ENCODE measurements at regions not wholly inside any gene's neighbourhood (a gene's known extent, or its start where the extent isn't known, plus 50 kb on each side); places are given as distances from the start of the nearest gene placed in this dataset.

GRCh38 chr4:186775902-186776301, 52.2 kb upstream of the FAT1 start:
- intact Hi-C loops (cut with micrococcal nuclease), result no loop called here

GRCh38 chr4:186778134-186778533, 54.5 kb upstream of the FAT1 start:
- 71% methylated on average over 1 of the region's 7 CpGs for WGBS (ENCODE audit: insufficient coverage)
- intact Hi-C loops (cut with micrococcal nuclease), result no loop called here
- Mint-ChIP-seq H3K4me3 (no peak overlapping the region), H3K4me1 (no peaks in the 10 kb centered on the region), H3K27ac (no peak overlapping the region), H3K27me3 (no peaks in the 10 kb centered on the region), H3K9me3 (ENCODE audit: insufficient read depth) (no peaks in the 10 kb centered on the region)
- DNase-seq (no peak), ATAC-seq (ENCODE audit: low read depth) (no peak)
- Histone ChIP-seq H3K9me3 (ENCODE audit: control extremely low read depth in 1 of 3, control insufficient read depth in 2 of 3, insufficient read depth in 1 of 3, low read length in 2 of 3) (peaks cover 0 to 16% (median 0%) of the 10 kb centered on the region in 3 donors), H4K20me1 (ENCODE audit: control insufficient read depth, insufficient read depth, low read length, poor library complexity, severe bottlenecking) (no peaks in the 10 kb centered on the region), H3K27ac (ENCODE audit: low read length in 2 of 2) (no peak overlapping the region), H3K79me2 (ENCODE audit: control insufficient read depth, insufficient read depth, low read length) (no peaks in the 10 kb centered on the region), H3K27me3 (replicated peaks in 1 of 4; ENCODE audit: control extremely low read depth in 1 of 4, control insufficient read depth in 3 of 4, insufficient read depth in 4 of 4, low read length in 3 of 4) (no peaks in the 10 kb centered on the region), H3K4me3 (ENCODE audit: control extremely low read depth in 1 of 5, extremely low read depth in 1 of 5, insufficient read depth in 1 of 5, low read depth in 2 of 5, low read length in 4 of 5) (no peak overlapping the region), H3K9ac (ENCODE audit: low read length) (no peak overlapping the region), H3K4me2 (replicated peaks; ENCODE audit: low read depth, low read length, poor library complexity, severe bottlenecking) (no peak overlapping the region), H3K4me1 (ENCODE audit: control insufficient read depth in 2 of 2, insufficient read depth in 2 of 2, low read length in 2 of 2) (no peaks in the 10 kb centered on the region), H3K36me3 (replicated peaks in 1 of 2; ENCODE audit: control extremely low read depth in 1 of 2, control insufficient read depth in 1 of 2, extremely low read depth in 1 of 2, insufficient read depth in 2 of 2, low read length in 1 of 2) (no peaks in the 10 kb centered on the region), H2AFZ (ENCODE audit: insufficient read depth, low read depth, low read length, poor library complexity, severe bottlenecking) (no peak overlapping the region)
- POLR2A ChIA-PET, result no interaction called here
- CTCF ChIA-PET, result no interaction called here
- no peak for TF ChIP-seq CTCF (IDR thresholded peaks at IDR 0.05)
- no peak for TF ChIP-seq EZH2 (IDR thresholded peaks at IDR 0.05; ENCODE audit: borderline replicate concordance, insufficient read depth, low read depth, low read length, poor library complexity, severe bottlenecking)

More at GRCh38 chr4:186775902-186776301, 52.2 kb upstream of the FAT1 start:
- Mint-ChIP-seq H3K4me1 (no peaks in the 10 kb centered on the region), H3K27ac (no peak overlapping the region), H3K27me3 (no peaks in the 10 kb centered on the region), H3K9me3 (ENCODE audit: insufficient read depth) (no peaks in the 10 kb centered on the region), H3K4me3 (no peak overlapping the region)
- Histone ChIP-seq H3K4me3 (ENCODE audit: control extremely low read depth in 1 of 5, extremely low read depth in 1 of 5, insufficient read depth in 1 of 5, low read depth in 2 of 5, low read length in 4 of 5) (no peak overlapping the region), H3K79me2 (ENCODE audit: control insufficient read depth, insufficient read depth, low read length) (no peaks in the 10 kb centered on the region), H3K27me3 (replicated peaks in 1 of 4; ENCODE audit: control extremely low read depth in 1 of 4, control insufficient read depth in 3 of 4, insufficient read depth in 4 of 4, low read length in 3 of 4) (no peaks in the 10 kb centered on the region), H2AFZ (ENCODE audit: insufficient read depth, low read depth, low read length, poor library complexity, severe bottlenecking) (no peak overlapping the region), H3K36me3 (replicated peaks in 1 of 2; ENCODE audit: control extremely low read depth in 1 of 2, control insufficient read depth in 1 of 2, extremely low read depth in 1 of 2, insufficient read depth in 2 of 2, low read length in 1 of 2) (no peaks in the 10 kb centered on the region), H3K4me1 (ENCODE audit: control insufficient read depth in 2 of 2, insufficient read depth in 2 of 2, low read length in 2 of 2) (no peaks in the 10 kb centered on the region), H3K4me2 (replicated peaks; ENCODE audit: low read depth, low read length, poor library complexity, severe bottlenecking) (no peak overlapping the region), H3K9me3 (ENCODE audit: control extremely low read depth in 1 of 3, control insufficient read depth in 2 of 3, insufficient read depth in 1 of 3, low read length in 2 of 3) (peaks cover 0 to 16% (median 0%) of the 10 kb centered on the region in 3 donors), H3K27ac (ENCODE audit: low read length in 2 of 2) (no peak overlapping the region), H4K20me1 (ENCODE audit: control insufficient read depth, insufficient read depth, low read length, poor library complexity, severe bottlenecking) (no peaks in the 10 kb centered on the region), H3K9ac (ENCODE audit: low read length) (no peak overlapping the region)
- TF ChIP-seq CTCF (IDR thresholded peaks at IDR 0.05) (no peak), EZH2 (IDR thresholded peaks at IDR 0.05; ENCODE audit: borderline replicate concordance, insufficient read depth, low read depth, low read length, poor library complexity, severe bottlenecking) (no peak)
- CTCF ChIA-PET, result no interaction called here
- no peak for ATAC-seq (ENCODE audit: low read depth)
- DNase-seq, result no peak
- no CpG with 5 or more reads among the region's 2 CpGs for WGBS (ENCODE audit: insufficient coverage)
- POLR2A ChIA-PET, result no interaction called here

All from B cell (primary cell).